ENCODE measurements at regions not wholly inside any gene's neighbourhood (a gene's known extent, or its start where the extent isn't known, plus 50 kb on each side); places are given as distances from the start of the nearest gene placed in this dataset.

- no peak for TF ChIP-seq USF1 (IDR thresholded peaks at IDR 0.05)
- no peak for TF ChIP-seq TAF1 (IDR thresholded peaks at IDR 0.05; ENCODE audit: low read depth)
- no peak for TF ChIP-seq YY1 (IDR thresholded peaks at IDR 0.05; ENCODE audit: low read depth)
- no peak for TF ChIP-seq REST (IDR thresholded peaks at IDR 0.05; ENCODE audit: low read depth)
- no peak for TF ChIP-seq EP300 (IDR thresholded peaks at IDR 0.05; ENCODE audit: borderline replicate concordance)
- TF ChIP-seq MAX (IDR thresholded peaks at IDR 0.05), result no peak
- TF ChIP-seq ZBTB7A (IDR thresholded peaks at IDR 0.05; ENCODE audit: low read depth), result no peak
- no peak for TF ChIP-seq CEBPB (IDR thresholded peaks at IDR 0.05)
- no peak for TF ChIP-seq FOXM1 (IDR thresholded peaks at IDR 0.05; ENCODE audit: borderline replicate concordance, low read depth)
Observed at GRCh38 chr5:14980698-14981097, 109.1 kb upstream of the ANKH start.

Data from Ishikawa (cell line).